Spleen (tissue), 11 donors: ENCODE measurements at regions not wholly inside any gene's neighbourhood (a gene's known extent, or its start where the extent isn't known, plus 50 kb on each side); places are given as distances from the start of the nearest gene placed in this dataset.

Source experiments
- DNase-seq: peaks from one replicate; pipeline ENCODE4 v3.0.0-alpha.2; 2020
- H3K27ac ChIP-seq, 8 donors: fragments of 200-600 bp; sonication (generic) in 7 of 8; 1 replicate in 4 of 8; 2 replicates in 4 of 8; pipeline versions ENCODE4 v1.5.0 to v1.8.0; 2016 to 2021; ENCODE audit warnings: inconsistent platforms in 4 of 8, mild to moderate bottlenecking in 4 of 8, moderate library complexity in 1 of 8
- H3K27me3 ChIP-seq, 7 donors: fragments of 200-600 bp; sonication (generic) in 6 of 7; replicated peaks in 1 of 7; 1 replicate in 4 of 7; 2 replicates in 3 of 7; pipeline versions ENCODE4 v1.5.0 to v1.8.0; 2016 to 2021; ENCODE audit warnings: inconsistent platforms in 3 of 7, mild to moderate bottlenecking in 1 of 7
- H3K36me3 ChIP-seq, 6 donors: fragments of 200-600 bp; sonication (generic) in 5 of 6; 1 replicate in 4 of 6; 2 replicates in 2 of 6; pipeline versions ENCODE4 v1.5.0 to v1.8.0; 2016 to 2021; ENCODE audit warnings: inconsistent platforms in 2 of 6
- H3K4me1 ChIP-seq, 6 donors: fragments of 200-600 bp; sonication (generic) in 5 of 6; 1 replicate in 3 of 6; 2 replicates in 3 of 6; pipeline versions ENCODE4 v1.5.0 to v1.8.0; 2016 to 2021; ENCODE audit warnings: inconsistent platforms in 3 of 6
- H3K4me3 ChIP-seq, 8 donors: fragments of 200-600 bp; sonication (generic) in 7 of 8; 1 replicate in 4 of 8; 2 replicates in 4 of 8; pipeline versions ENCODE4 v1.5.0 to v1.8.0; 2016 to 2021; ENCODE audit warnings: inconsistent platforms in 4 of 8, mild to moderate bottlenecking in 4 of 8, moderate library complexity in 2 of 8
- H3K9me3 ChIP-seq, 8 donors: fragments of 200-600 bp; sonication (generic) in 7 of 8; 1 replicate in 4 of 8; 2 replicates in 4 of 8; pipeline versions ENCODE4 v1.5.0 to v1.8.0; 2016 to 2021; ENCODE audit warnings: inconsistent platforms in 4 of 8
- CTCF ChIP-seq, 11 experiments: fragments of 200-600 bp in 7 of 11; fragments of 450-650 bp in 4 of 11; sonication (generic) in 4 of 11; IDR thresholded peaks in 8 of 11; conservative IDR thresholded peaks in 3 of 11; 1 replicate in 7 of 11; 2 replicates in 4 of 11; pipeline versions ENCODE4 v1.4.0 to v1.8.0; 2016 to 2021; ENCODE audit warnings: antibody characterized with exemption in 11 of 11, inconsistent platforms in 4 of 11, mild to moderate bottlenecking in 1 of 11
- POLR2A ChIP-seq, 3 donors: fragments of 450-650 bp; IDR thresholded peaks; one replicate each; pipeline ENCODE4 v1.5.1; 2017; ENCODE audit warnings: antibody characterized with exemption in 3 of 3, mild to moderate bottlenecking in 1 of 3
- POLR2AphosphoS5 ChIP-seq, 3 donors: sonication (generic); formaldehyde crosslinking; IDR thresholded peaks; one replicate each; pipeline ENCODE4 v1.5.1; 2017; ENCODE audit warnings: antibody characterized with exemption in 3 of 3
- WGBS, 5 donors: extraction: QIAGEN DNeasy Blood & Tissue Kit in 3 of 5; methylation state at CpG; one replicate each; pipeline versions ENCODE4 v1.1.5 to v1.1.7; 2013 to 2018; 5-methylcytosine and 5-hydroxymethylcytosine counted together
- intact Hi-C: fragments of 100-400 bp; cut with DNase I; formaldehyde crosslinking; loops from one replicate; pipeline ENCODE4 v1.15.0; 2023; ENCODE audit warnings: low total_unique reads
- donor health status: healthy with polysubstance abuse.
- donor health status: DM: no; HTN: no; CAD: no; lungs with moderate emphysema.
- donor health status: DM: no; HTN: no; CAD: no.
- donor health status: Bipolar disorder and iron deficiency.
- donor health status: healthy.
- donor health status: DM: no; HTN: no; CAD: no.
- donor health status: DM: yes; HTN: yes; CAD: no.

GRCh38 chr4:129371065-129371464, 275.1 kb downstream of the C4orf33 start:
- H3K36me3 ChIP-seq = no peaks in the 10 kb centered on the region
- TF ChIP-seq POLR2AphosphoS5 (IDR thresholded peaks at IDR 0.05) = no peak
- TF ChIP-seq CTCF (IDR thresholded peaks at IDR 0.05 in 8 of 11, conservative IDR thresholded peaks at IDR 0.05 in 3 of 11) = no peak
- no peak for TF ChIP-seq POLR2A (IDR thresholded peaks at IDR 0.05)
- no peak overlapping the region for H3K27ac ChIP-seq
- no peaks in the 10 kb centered on the region for H3K4me1 ChIP-seq
- H3K9me3 ChIP-seq = no peaks in the 10 kb centered on the region
- H3K27me3 ChIP-seq = peaks cover 0 to 4% (median 0%) of the 10 kb centered on the region in 7 donors
- no peak overlapping the region for H3K4me3 ChIP-seq
- intact Hi-C loops = no loop called here
- 81 to 90% (median 86%) methylated on average over 4 of the region's 4 CpGs for WGBS, 5 donors
- no peak for DNase-seq

GRCh38 chr4:129371926-129372325, 276.0 kb downstream of the C4orf33 start:
- Histone ChIP-seq H3K4me3 (no peak overlapping the region), H3K9me3 (no peaks in the 10 kb centered on the region), H3K4me1 (no peaks in the 10 kb centered on the region), H3K27ac (no peak overlapping the region), H3K36me3 (no peaks in the 10 kb centered on the region), H3K27me3 (peaks cover 0 to 4% (median 0%) of the 10 kb centered on the region in 7 donors)
- TF ChIP-seq CTCF (IDR thresholded peaks at IDR 0.05 in 8 of 11, conservative IDR thresholded peaks at IDR 0.05 in 3 of 11) (no peak), POLR2A (IDR thresholded peaks at IDR 0.05) (no peak), POLR2AphosphoS5 (IDR thresholded peaks at IDR 0.05) (no peak)
- intact Hi-C loops = no loop called here
- 81 to 98% (median 89%) methylated on average over 3 of the region's 3 CpGs for WGBS, 5 donors
- no peak for DNase-seq

- Histone ChIP-seq H3K27ac (no peak overlapping the region), H3K27me3 (peaks cover 0 to 20% (median 0%) of the 10 kb centered on the region in 7 donors), H3K9me3 (no peaks in the 10 kb centered on the region), H3K4me3 (no peak overlapping the region), H3K4me1 (no peaks in the 10 kb centered on the region), H3K36me3 (no peaks in the 10 kb centered on the region)
- no peak for TF ChIP-seq POLR2AphosphoS5 (IDR thresholded peaks at IDR 0.05)
- no peak for TF ChIP-seq POLR2A (IDR thresholded peaks at IDR 0.05)
- no peak for TF ChIP-seq CTCF (IDR thresholded peaks at IDR 0.05 in 8 of 11, conservative IDR thresholded peaks at IDR 0.05 in 3 of 11)
- intact Hi-C loops = no loop called here
- DNase-seq = no peak
- 13 to 38% (median 17%) methylated on average over 4 of the region's 4 CpGs for WGBS, 5 donors
Measured at GRCh38 chr4:129377131-129377845, 281.3 kb downstream of the C4orf33 start.

- H3K9me3 ChIP-seq = no peaks in the 10 kb centered on the region
- no peak for TF ChIP-seq POLR2A (IDR thresholded peaks at IDR 0.05)
- TF ChIP-seq CTCF (IDR thresholded peaks at IDR 0.05 in 8 of 11, conservative IDR thresholded peaks at IDR 0.05 in 3 of 11) = no peak
- TF ChIP-seq POLR2AphosphoS5 (IDR thresholded peaks at IDR 0.05) = no peak
- intact Hi-C loops = no loop called here
- WGBS, 5 donors = 38 to 54% (median 47%) methylated on average over 3 of the region's 3 CpGs
- no peak for DNase-seq
- no peaks in the 10 kb centered on the region for H3K4me1 ChIP-seq
- H3K4me3 ChIP-seq = no peak overlapping the region
- no peaks in the 10 kb centered on the region for H3K36me3 ChIP-seq
- H3K27ac ChIP-seq = no peak overlapping the region
- peaks cover 0 to 23% (median 0%) of the 10 kb centered on the region in 7 donors for H3K27me3 ChIP-seq
Measured at GRCh38 chr4:129378364-129378763, 282.4 kb downstream of the C4orf33 start.
